ENCODE measurements at regions not wholly inside any gene's neighbourhood (a gene's known extent, or its start where the extent isn't known, plus 50 kb on each side); places are given as distances from the start of the nearest gene placed in this dataset.

- no peak for DNase-seq (ENCODE audit: low spot score in 2 of 2)
- no peaks in the 10 kb centered on the region for H3K36me3 ChIP-seq
- intact Hi-C loops (cut with DNase I; ENCODE audit: low total_unique reads), result no loop called here
- no peaks in the 10 kb centered on the region for H3K4me1 ChIP-seq
- no peaks in the 10 kb centered on the region for H3K27me3 ChIP-seq
- TF ChIP-seq POLR2AphosphoS5 (IDR thresholded peaks at IDR 0.05) (no peak), POLR2A (IDR thresholded peaks at IDR 0.05) (no peak), CTCF (IDR thresholded peaks at IDR 0.05) (no peak)
- H3K4me3 ChIP-seq, result no peak overlapping the region
- no peak overlapping the region for H3K27ac ChIP-seq
- no peaks in the 10 kb centered on the region for H3K9me3 ChIP-seq
Measured at GRCh38 chr3:40979962-40980361, 219.3 kb upstream of the CTNNB1 start.

GRCh38 chr3:40980467-40980866 is 218.8 kb upstream of the CTNNB1 start:
- H3K4me3 ChIP-seq, result no peak overlapping the region
- TF ChIP-seq POLR2A (IDR thresholded peaks at IDR 0.05) (no peak), CTCF (IDR thresholded peaks at IDR 0.05) (no peak), POLR2AphosphoS5 (IDR thresholded peaks at IDR 0.05) (no peak)
- no peaks in the 10 kb centered on the region for H3K4me1 ChIP-seq
- H3K27me3 ChIP-seq, result no peaks in the 10 kb centered on the region
- H3K27ac ChIP-seq, result no peak overlapping the region
- intact Hi-C loops (cut with DNase I; ENCODE audit: low total_unique reads), result no loop called here
- H3K36me3 ChIP-seq, result no peaks in the 10 kb centered on the region
- DNase-seq (ENCODE audit: low spot score in 2 of 2), result no peak
- no peaks in the 10 kb centered on the region for H3K9me3 ChIP-seq

GRCh38 chr3:40985195-40985594 is 214.1 kb upstream of the CTNNB1 start:
- TF ChIP-seq POLR2A (IDR thresholded peaks at IDR 0.05) (no peak), POLR2AphosphoS5 (IDR thresholded peaks at IDR 0.05) (no peak), CTCF (IDR thresholded peaks at IDR 0.05) (no peak)
- intact Hi-C loops (cut with DNase I; ENCODE audit: low total_unique reads), result no loop called here
- Histone ChIP-seq H3K36me3 (no peaks in the 10 kb centered on the region), H3K4me3 (no peak overlapping the region), H3K4me1 (peaks cover 0 to 6% of the 10 kb centered on the region in 2 donors), H3K27ac (no peak overlapping the region), H3K9me3 (no peaks in the 10 kb centered on the region), H3K27me3 (no peaks in the 10 kb centered on the region)
- no peak for DNase-seq (ENCODE audit: low spot score in 2 of 2)

GRCh38 chr3:40988468-40988867 is 210.8 kb upstream of the CTNNB1 start:
- TF ChIP-seq CTCF (IDR thresholded peaks at IDR 0.05), result no peak
- no peak for TF ChIP-seq POLR2AphosphoS5 (IDR thresholded peaks at IDR 0.05)
- no peak for TF ChIP-seq POLR2A (IDR thresholded peaks at IDR 0.05)
- Histone ChIP-seq H3K4me3 (no peak overlapping the region), H3K9me3 (no peaks in the 10 kb centered on the region), H3K27me3 (no peaks in the 10 kb centered on the region), H3K27ac (no peak overlapping the region), H3K4me1 (peaks cover 0 to 6% of the 10 kb centered on the region in 2 donors), H3K36me3 (no peaks in the 10 kb centered on the region)
- intact Hi-C loops (cut with DNase I; ENCODE audit: low total_unique reads), result no loop called here
- DNase-seq (ENCODE audit: low spot score in 2 of 2), result no peak

- no peaks in the 10 kb centered on the region for H3K9me3 ChIP-seq
- H3K36me3 ChIP-seq, result no peaks in the 10 kb centered on the region
- H3K4me1 ChIP-seq, result peaks cover 0 to 6% of the 10 kb centered on the region in 2 donors
- TF ChIP-seq POLR2AphosphoS5 (IDR thresholded peaks at IDR 0.05) (no peak), CTCF (IDR thresholded peaks at IDR 0.05) (no peak), POLR2A (IDR thresholded peaks at IDR 0.05) (no peak)
- intact Hi-C loops (cut with DNase I; ENCODE audit: low total_unique reads), result no loop called here
- peak overlapping the region; percentile 11 to 30 for H3K27ac ChIP-seq
- no peak for DNase-seq (ENCODE audit: low spot score in 2 of 2)
- H3K4me3 ChIP-seq, result no peak overlapping the region
- H3K27me3 ChIP-seq, result no peaks in the 10 kb centered on the region
Measured at GRCh38 chr3:40989141-40990061, 209.9 kb upstream of the CTNNB1 start.

All from breast epithelium (tissue), 4 donors.